ENCODE measurements at regions not wholly inside any gene's neighbourhood (a gene's known extent, or its start where the extent isn't known, plus 50 kb on each side); places are given as distances from the start of the nearest gene placed in this dataset.
"Not testable (repeated sequence)": the region's sequence is repeated elsewhere in the genome, so short reads cannot be mapped to it uniquely, and the experiment has no call there.

GRCh38 chr18:14458009-14458945 is 85.1 kb downstream of the POTEC start:
- not testable (repeated sequence) for TF ChIP-seq POLR2A (IDR thresholded peaks at IDR 0.05; ENCODE audit: low read length); GATA1 (IDR thresholded peaks at IDR 0.05; ENCODE audit: low read depth, low read length)

Measured in erythroblast (primary cell).